ENCODE measurements at regions not wholly inside any gene's neighbourhood (a gene's known extent, or its start where the extent isn't known, plus 50 kb on each side); places are given as distances from the start of the nearest gene placed in this dataset.

GRCh38 chr2:173583196-173583595 is 228.5 kb downstream of the CDCA7 start:
- no peak for TF ChIP-seq ESRRA (IDR thresholded peaks at IDR 0.05; ENCODE audit: borderline replicate concordance, low read length)
- no peak for TF ChIP-seq RCOR1 (IDR thresholded peaks at IDR 0.05; ENCODE audit: low read depth, low read length)
- TF ChIP-seq CTCF (IDR thresholded peaks at IDR 0.05): no peak
- no peak for TF ChIP-seq POLR2A (IDR thresholded peaks at IDR 0.05; ENCODE audit: low read length)
- no peak for TF ChIP-seq ZNF302 (CRISPR knock-in tag; IDR thresholded peaks at IDR 0.05)
- TF ChIP-seq EP300 (IDR thresholded peaks at IDR 0.05): no peak
- TF ChIP-seq PBX3 (IDR thresholded peaks at IDR 0.05): no peak
- TF ChIP-seq JUNB (IDR thresholded peaks at IDR 0.05): no peak
- TF ChIP-seq CEBPB (IDR thresholded peaks at IDR 0.05): no peak
- TF ChIP-seq REST (IDR thresholded peaks at IDR 0.05): no peak
- no peak for TF ChIP-seq BHLHE40 (IDR thresholded peaks at IDR 0.05; ENCODE audit: low read depth, low read length)

Data from A549 (cell line).